HG02678 (cell line): ENCODE measurements at regions not wholly inside any gene's neighbourhood (a gene's known extent, or its start where the extent isn't known, plus 50 kb on each side); places are given as distances from the start of the nearest gene placed in this dataset.
"Not testable (repeated sequence)": the region's sequence is repeated elsewhere in the genome, so short reads cannot be mapped to it uniquely, and the experiment has no call there.

Experiments
- ATAC-seq: cut with Tn5 transposase; IDR thresholded peaks from one replicate; pipeline ENCODE4 v1.9.1; 2021; ENCODE audit warnings: mild to moderate bottlenecking, moderate library complexity; ENCODE audit not compliant: unreplicated experiment

DNA sequence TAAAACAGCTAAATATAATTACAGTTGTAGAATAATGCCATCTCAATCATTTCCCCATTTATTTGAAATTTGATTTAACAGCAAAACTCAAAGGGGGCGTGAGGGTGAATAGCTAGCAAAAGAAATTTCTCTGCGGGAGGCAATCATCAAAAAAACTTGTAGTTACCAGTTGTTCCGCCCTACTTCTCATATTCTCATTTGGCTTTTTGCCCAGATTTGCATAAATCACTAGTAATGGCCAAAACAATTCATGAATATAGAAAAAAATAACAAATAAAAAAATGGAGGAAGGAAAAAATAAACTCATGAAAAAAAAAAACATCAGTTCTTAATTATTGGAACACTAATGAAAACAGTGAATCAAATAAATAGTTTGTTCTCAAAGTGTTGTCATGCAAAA is 722.6 kb upstream of the KIF2B start:
- ATAC-seq, result no peak

GRCh38 chr17:53093391-53093790 is 729.3 kb upstream of the KIF2B start:
- no peak for ATAC-seq

DNA sequence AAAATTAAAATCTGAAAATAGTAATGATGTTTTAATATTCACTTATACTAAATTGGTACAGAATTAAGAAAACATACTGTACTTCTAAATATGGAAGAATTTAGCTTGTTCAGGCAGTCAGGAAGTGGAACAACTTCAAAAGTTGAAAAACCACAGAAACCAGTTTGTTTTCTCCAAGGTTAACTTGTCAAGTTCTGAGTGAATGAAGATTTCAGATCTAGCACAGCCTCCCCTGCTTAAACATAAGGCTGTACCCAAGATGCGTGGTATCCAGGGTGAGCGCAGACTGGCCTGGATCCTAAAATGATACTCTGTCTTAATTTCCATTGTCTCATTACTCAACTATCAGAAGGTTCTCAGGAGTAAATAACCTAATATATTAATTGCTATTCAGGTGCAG is 730.7 kb upstream of the KIF2B start:
- no peak for ATAC-seq

- no peak for ATAC-seq
Observed at GRCh38 chr17:53090770-53091169, 732.0 kb upstream of the KIF2B start.

- ATAC-seq, result no peak
Observed at GRCh38 chr17:53088481-53088880, 734.2 kb upstream of the KIF2B start.

- no peak for ATAC-seq
Observed at GRCh38 chr17:53061446-53061845, 761.3 kb upstream of the KIF2B start.

- ATAC-seq, result no peak
Observed at GRCh38 chr17:53058031-53058430, 764.7 kb upstream of the KIF2B start.

GRCh38 chr17:53046781-53047180 is 775.9 kb upstream of the KIF2B start:
- no peak for ATAC-seq

DNA sequence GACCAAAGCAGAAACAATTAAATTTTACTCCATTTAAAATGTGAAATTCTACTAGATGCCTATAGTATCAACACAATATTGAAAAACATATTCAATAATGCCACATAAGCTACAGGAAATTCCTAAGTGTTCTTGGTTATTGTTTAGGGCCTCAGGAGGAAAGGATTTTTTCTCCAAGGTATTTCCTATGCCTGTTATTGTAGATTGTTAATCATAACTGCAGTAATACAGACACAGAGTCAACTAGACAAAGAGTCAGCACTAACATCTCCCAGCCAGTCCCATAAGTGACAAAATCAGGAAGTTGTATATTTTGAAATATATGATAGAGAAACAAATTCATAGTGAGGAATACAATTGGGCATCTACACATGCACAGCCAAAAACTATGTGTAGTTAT is 782.7 kb upstream of the KIF2B start:
- ATAC-seq, result no peak

- ATAC-seq, result no peak
Observed at GRCh38 chr17:53033297-53033696, 789.4 kb upstream of the KIF2B start.

- no peak for ATAC-seq
Observed at GRCh38 chr17:53032861-53033271, 789.9 kb upstream of the KIF2B start.

DNA sequence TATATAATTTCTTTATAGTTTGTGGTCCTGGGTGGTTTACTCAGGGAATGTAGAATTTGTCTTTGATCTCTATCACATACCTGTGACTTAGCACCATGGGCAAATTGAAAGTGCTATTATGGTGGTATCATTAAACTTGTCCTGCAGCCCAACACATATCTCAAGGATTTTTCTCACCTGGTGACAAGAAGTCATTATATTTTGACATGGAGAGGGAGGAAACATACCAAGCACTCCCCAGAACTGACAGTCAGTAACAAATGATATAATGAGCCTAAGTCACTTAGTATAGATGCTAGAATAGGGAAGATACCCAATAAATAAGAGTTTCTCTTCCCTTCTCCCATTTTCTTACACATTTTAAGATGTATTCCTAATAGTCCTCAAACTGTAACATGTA is 805.5 kb upstream of the KIF2B start:
- no peak for ATAC-seq

DNA sequence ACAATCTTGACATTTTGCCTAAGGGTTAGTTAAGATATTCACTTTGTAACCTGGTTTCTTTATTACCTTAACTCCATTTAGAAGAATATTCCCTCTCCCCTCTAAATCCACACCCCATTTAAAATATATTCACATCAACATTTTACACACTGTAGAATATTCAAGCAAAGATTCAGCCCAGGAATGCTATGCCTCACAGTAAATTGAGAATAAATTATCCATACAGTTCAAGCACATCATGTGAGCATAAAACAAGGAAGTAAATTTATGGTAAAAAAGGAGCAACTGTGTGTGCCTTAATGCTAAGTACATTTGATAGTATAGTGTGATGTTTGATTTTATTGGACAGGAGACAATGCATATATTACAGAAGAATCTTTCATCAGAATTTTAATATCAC is 806.6 kb upstream of the KIF2B start:
- no peak for ATAC-seq

DNA sequence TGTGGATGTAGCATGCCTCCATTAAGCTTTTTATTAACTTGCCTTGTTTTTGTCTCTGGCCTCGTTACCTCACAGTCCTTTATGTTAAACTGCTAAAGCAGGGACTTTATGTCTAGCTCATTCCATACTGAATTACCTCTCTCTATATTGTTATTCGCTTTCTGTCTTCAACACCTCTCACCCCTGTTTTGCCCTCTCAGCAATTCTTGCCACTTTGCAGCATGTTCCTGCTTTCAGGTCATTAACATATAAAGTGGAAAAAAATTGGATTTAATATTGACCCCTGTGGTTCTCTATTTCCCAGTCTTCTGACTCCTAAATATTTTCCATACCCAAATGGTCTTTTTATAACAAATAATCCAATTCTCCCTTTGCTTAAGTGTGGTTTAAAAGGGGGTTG is 810.4 kb upstream of the KIF2B start:
- ATAC-seq, result no peak

GRCh38 chr17:53006006-53006405 is 816.7 kb upstream of the KIF2B start:
- no peak for ATAC-seq

- ATAC-seq, result no peak
Observed at GRCh38 chr17:53004902-53005301, 817.8 kb upstream of the KIF2B start.

GRCh38 chr17:52995881-52996280 is 826.8 kb upstream of the KIF2B start:
- no peak for ATAC-seq

- no peak for ATAC-seq
Observed at GRCh38 chr17:52995147-52995546, 827.6 kb upstream of the KIF2B start.

DNA sequence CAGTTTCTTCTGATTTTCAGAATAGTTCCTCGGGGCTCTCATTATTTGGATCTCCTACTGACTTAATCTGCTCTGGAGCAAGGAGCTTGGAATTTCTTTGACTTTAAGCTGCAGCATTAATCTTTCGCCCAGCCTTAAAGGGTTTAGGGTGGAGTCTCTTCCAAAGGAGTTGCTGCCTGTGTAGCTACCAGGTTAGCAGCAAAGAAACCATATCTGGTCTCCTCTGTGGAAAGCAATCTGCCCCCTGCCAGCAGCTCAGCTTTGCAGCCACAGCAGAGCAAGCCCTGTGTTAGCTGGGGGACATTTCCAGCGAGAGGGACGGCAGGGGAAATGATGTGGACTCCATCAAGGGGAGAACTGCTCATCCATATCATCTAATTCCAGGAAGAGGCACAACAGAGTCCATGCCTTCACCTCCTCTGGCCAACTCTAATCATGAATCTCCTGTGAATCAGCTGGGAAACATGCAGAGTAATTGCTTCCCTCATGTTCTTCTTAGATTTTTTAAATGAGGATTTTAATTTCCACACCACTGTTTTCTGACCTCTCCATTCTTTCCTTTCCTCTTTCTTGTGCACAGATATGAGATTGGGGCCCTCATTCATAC is 827.6 kb upstream of the CA10 start:
- ATAC-seq, result no peak

DNA sequence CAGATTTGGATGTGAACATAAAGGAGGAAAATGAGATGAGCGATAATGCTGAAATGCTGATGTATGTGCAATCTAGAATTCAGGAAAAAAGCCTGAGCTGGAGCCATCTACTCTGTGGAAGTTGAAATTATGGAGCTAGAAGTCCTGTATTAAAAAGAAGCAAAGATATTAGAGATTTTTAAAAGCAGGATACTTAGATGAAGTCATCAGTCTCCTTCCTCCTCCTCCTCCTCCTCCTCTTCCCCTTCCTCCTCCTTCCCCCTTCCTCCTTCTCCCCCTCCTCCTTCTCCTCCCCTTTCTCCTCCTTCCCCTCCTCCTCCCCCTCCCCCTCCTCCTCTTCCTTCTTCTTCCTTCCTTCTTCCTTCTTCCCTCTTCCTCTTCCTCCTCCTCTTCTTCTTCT is 823.8 kb upstream of the CA10 start:
- ATAC-seq, result no peak

DNA sequence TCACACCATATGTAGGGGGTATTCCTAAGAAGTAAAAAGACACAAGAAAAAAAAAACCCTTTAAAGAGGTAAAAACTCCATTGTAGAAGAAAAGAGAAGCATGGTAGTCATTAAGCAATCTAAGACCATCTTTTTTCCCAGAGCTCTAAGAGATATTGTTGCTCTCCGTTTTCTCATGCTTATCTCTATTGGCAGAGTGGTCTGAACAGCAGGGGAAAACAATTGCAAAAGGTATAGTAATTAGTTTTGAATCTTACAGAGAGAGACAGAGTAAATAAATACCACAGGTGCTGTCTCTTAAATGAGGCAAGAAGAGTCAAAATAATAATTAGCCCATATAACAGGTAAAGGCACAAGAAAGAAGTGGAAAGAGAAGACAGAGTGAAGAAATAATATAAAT is 821.4 kb upstream of the CA10 start:
- no peak for ATAC-seq

- ATAC-seq, result no peak
Observed at GRCh38 chr17:52965856-52966255, 807.3 kb upstream of the CA10 start.

GRCh38 chr17:52961751-52962150 is 803.2 kb upstream of the CA10 start:
- ATAC-seq, result not testable (repeated sequence)

GRCh38 chr17:52957411-52957810 is 798.9 kb upstream of the CA10 start:
- ATAC-seq, result no peak
